GM12864 (cell line): ENCODE measurements at regions not wholly inside any gene's neighbourhood (a gene's known extent, or its start where the extent isn't known, plus 50 kb on each side); places are given as distances from the start of the nearest gene placed in this dataset.

ENCODE experiments used
- DNase-seq: peaks from one replicate; pipeline ENCODE4 v3.0.0-alpha.2; 2011; ENCODE audit warnings: low read depth
- H3K4me3 ChIP-seq: 2 replicates; pipeline ENCODE4 v1.5.1; 2011; ENCODE audit warnings: mild to moderate bottlenecking, low read depth, low read length, control low read depth
- CTCF ChIP-seq: IDR thresholded peaks from 2 replicates; pipeline ENCODE4 v1.5.1; 2011; ENCODE audit warnings: low read depth, mild to moderate bottlenecking, moderate library complexity, low read length, control low read depth, inconsistent platforms; ENCODE audit errors: missing control alignments

- H3K4me3 ChIP-seq = no peak overlapping the region
- DNase-seq = no peak
- TF ChIP-seq CTCF = no peak
Measured at GRCh38 chr10:21022821-21023220, 125.7 kb upstream of the NEBL start.

GRCh38 chr10:21021843-21022594 is 124.9 kb upstream of the NEBL start:
- H3K4me3 ChIP-seq = no peak overlapping the region
- DNase-seq = no peak
- peak; percentile 53 for TF ChIP-seq CTCF

GRCh38 chr10:21021231-21021630 is 124.1 kb upstream of the NEBL start:
- no peak overlapping the region for H3K4me3 ChIP-seq
- TF ChIP-seq CTCF = no peak
- no peak for DNase-seq

GRCh38 chr10:21020545-21020944 is 123.4 kb upstream of the NEBL start:
- no peak overlapping the region for H3K4me3 ChIP-seq
- peak; percentile 78 for TF ChIP-seq CTCF
- DNase-seq = peak; percentile 49

GRCh38 chr10:21019436-21019835 is 122.3 kb upstream of the NEBL start:
- DNase-seq = no peak
- TF ChIP-seq CTCF = no peak
- no peak overlapping the region for H3K4me3 ChIP-seq

- peak; percentile 4 for TF ChIP-seq CTCF
- no peak overlapping the region for H3K4me3 ChIP-seq
- DNase-seq = no peak
Measured at GRCh38 chr10:21015851-21016250, 118.7 kb upstream of the NEBL start.

- no peak overlapping the region for H3K4me3 ChIP-seq
- TF ChIP-seq CTCF = no peak
- no peak for DNase-seq
Measured at GRCh38 chr10:21014141-21014540, 117.0 kb upstream of the NEBL start.
